ENCODE measurements at regions not wholly inside any gene's neighbourhood (a gene's known extent, or its start where the extent isn't known, plus 50 kb on each side); places are given as distances from the start of the nearest gene placed in this dataset.
A peak's percentile ranks its signal among the peaks of the same experiment; 100 is the strongest.
"Not testable (repeated sequence)": the region's sequence is repeated elsewhere in the genome, so short reads cannot be mapped to it uniquely, and the experiment has no call there.

GRCh38 chr18:68431111-68431921, 283.6 kb downstream of the TMX3 start:
- DNase-seq, result no peak

- no peak for DNase-seq
Observed at GRCh38 chr18:68429841-68430240, 285.1 kb downstream of the TMX3 start.

- no peak for DNase-seq
Observed at GRCh38 chr18:68429111-68429510, 285.8 kb downstream of the TMX3 start.

DNA sequence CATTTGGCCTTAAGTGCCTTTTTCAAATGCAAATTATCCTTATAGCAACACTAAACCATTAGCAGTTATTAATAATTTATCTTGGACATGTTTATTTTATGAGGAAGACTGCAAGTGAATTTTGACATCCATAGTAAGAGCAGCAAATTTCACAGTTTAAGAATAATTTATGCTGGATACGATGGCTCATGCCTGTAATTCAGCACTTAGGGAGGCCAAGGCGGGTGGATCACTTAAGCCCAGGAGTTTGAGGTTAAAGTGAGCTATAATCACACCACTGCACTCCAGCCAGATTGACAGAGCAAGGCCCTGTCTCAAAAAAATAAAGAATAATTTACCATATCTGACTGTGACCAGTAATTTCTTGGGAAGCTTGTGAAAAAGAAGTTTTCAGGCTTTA, 286.2 kb downstream of the TMX3 start:
- DNase-seq, result no peak

- DNase-seq, result peak in 5 of 51 donors; percentile 2 to 37 (median 2)
Observed at GRCh38 chr18:68427951-68428401, 286.9 kb downstream of the TMX3 start.

DNA sequence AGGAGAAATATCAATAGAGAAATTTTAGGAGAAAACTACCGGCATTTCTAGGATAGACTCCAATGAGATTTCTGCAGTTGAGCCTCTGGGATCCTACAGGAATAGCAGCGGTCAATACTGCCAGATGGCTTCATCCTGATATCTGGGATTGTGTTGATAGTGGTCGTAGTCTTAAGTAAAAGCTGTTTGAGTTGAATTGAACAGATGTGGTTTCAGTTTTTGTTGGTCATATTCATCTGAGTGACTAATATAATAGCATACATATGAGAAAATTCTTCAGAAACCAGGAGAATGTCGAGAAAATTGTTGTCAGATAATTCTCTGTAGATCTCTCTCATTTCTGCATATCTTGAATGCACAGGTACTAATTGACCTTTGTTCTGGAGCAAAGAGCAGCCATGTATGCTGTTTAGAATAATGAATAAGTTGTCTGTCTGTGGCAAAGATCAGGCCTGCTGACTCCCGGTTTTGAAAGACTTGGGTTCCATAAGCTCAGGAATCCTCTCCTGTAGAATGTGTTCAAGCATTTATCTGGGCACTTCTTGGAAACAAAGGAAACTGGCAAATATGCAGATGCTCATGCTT, 288.1 kb downstream of the TMX3 start:
- no peak for DNase-seq

GRCh38 chr18:68418881-68419280, 296.0 kb downstream of the TMX3 start:
- DNase-seq, result no peak

DNA sequence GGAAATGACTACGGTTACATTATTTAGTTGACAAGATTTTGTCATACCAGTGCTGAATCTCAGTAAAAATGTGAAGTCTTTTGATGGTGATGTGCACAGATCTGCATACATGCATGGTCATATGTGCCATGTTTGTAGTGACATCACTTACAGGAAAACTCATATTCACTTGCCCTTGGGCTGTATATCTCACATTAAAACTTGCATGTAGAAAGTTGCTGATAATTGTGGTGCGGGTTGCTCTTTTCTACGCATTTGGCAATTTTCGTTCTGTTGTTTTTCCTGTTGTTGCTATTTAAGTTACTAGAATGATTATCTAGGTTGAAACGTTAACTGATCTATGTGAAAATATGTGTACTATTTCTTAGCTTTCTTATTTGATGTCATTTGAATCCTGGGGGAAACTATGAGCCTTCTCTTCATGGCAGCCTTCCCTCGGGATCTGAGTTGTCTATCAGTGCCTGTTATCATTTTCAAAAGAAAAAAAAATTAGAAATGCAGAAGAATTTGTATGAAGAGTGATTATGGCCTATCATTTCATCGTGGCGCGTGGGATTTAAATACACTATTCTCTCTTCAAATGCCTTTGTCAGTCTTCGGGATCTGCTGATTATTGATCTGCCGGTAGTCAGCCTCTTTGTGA, 296.6 kb downstream of the TMX3 start:
- DNase-seq, result no peak

- no peak for DNase-seq
Observed at GRCh38 chr18:68417826-68418225, 297.1 kb downstream of the TMX3 start.

GRCh38 chr18:68417166-68417799, 297.6 kb downstream of the TMX3 start:
- peak in 1 of 51 donors; percentile 20 for DNase-seq

GRCh38 chr18:68414407-68414806, 300.5 kb downstream of the TMX3 start:
- no peak for DNase-seq

DNA sequence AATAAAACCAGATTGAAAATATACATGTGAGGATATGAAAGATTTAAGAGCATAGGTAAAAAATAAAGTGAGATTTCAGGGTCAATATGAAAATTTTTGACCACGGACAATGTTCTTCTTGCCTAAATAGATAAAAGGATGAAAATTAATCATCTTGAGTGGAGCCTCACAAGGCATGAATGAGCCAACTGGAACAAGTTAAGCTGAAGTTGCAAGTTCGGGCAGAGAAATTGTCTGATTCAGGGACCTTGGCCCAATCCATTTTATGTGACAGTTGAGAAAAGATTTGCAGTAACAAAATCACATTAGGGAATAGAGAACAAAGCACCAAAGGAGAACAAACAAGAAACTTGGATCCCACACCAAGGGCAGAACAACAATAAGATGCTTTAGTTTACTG, 305.3 kb downstream of the TMX3 start:
- DNase-seq, result no peak

- peak in 1 of 51 donors; percentile 3 for DNase-seq
Observed at GRCh38 chr18:68406761-68407160, 308.1 kb downstream of the TMX3 start.

DNA sequence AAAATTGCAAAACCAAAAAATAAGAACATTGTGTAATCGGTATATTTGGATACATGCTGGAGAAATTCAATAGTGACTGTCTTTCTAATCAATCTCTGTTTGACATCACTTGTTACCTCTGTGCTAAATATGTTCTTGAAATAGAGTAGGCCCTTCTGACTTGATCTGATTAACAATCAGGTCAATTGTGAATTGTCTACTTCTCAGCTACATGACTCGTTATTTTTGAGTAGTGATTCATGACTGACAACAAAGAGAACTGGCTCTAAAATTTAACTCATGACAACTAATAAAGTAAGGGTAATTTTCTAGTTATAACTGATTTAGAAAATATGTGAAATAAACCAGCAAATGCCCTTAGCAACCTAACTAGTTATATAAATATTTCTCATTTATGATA, 312.1 kb downstream of the TMX3 start:
- no peak for DNase-seq

DNA sequence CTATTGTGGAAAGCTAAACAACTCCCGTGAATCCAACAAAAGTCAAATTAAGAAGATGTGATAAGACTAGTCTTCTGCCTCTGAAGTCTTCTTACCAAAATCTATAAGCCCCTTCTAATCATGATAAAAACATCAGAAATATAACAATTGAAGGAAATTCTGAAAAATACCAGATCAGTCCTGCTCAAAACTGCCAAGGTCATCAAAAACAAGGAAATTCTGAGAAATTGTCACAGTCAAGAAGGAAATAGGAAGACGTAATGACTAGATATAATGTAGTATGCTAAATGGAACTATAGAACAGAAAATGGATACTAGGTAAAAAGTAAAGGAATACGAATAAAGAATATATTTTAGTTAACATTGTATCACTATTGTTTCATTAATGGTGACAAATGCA, 314.0 kb downstream of the TMX3 start:
- no peak for DNase-seq

DNA sequence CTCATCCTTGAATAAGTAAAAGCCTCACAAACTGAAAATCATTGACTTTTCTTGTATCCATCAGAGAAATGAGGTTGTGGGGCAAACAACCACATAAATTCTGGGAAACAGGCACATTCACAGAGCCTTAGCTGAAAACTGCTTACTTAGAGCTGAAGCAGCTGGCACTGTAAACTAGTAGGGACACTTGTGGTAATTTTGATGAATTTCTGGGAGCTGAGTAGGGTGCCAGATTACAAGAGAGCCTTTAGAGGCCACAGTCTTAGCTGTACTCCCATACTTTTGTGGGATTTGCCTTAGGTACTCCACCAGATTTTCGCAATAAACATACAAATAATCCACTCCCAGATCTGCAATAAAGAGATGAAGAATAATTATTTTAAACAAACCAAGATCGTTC, 315.2 kb downstream of the TMX3 start:
- DNase-seq, result no peak

DNA sequence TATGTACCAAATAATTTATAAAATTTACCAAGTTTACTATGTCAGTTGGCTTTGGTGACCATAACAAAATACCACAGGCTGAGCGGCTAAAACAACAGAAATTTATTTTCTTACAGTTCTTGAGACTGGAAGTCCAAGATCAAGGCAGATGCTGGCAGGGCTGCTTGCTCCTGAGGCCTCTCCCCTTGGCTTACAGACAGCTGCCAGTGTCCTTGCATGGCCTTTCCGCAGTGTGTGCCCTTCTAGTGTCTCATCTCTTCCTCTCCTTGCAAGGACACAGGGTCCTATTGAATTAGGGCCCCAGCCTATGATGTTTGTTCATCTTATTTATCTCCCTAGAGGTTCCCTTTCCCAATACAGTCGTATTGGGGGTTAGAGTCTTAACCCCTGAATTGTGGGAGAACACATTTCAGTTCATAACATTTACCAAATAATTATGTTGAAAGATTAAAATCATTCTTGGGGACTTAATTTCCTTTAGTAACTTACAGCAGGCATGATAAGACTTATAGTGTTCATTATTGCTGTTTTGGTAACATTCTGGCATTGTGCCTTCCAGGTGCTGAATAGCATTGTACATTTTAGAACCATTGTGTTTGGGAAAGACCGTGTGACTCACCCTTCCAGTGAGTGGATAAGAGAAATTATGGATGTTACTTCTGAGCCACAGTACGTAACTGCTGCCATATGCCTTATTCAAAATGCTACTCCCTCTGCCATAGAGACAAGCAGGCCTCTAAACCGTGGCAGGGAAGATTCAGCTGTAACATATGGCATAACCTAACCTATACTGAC, 317.5 kb downstream of the TMX3 start:
- no peak for DNase-seq

GRCh38 chr18:68394705-68395104, 320.2 kb downstream of the TMX3 start:
- no peak for DNase-seq

- no peak for DNase-seq
Observed at GRCh38 chr18:68391801-68392200, 323.1 kb downstream of the TMX3 start.

DNA sequence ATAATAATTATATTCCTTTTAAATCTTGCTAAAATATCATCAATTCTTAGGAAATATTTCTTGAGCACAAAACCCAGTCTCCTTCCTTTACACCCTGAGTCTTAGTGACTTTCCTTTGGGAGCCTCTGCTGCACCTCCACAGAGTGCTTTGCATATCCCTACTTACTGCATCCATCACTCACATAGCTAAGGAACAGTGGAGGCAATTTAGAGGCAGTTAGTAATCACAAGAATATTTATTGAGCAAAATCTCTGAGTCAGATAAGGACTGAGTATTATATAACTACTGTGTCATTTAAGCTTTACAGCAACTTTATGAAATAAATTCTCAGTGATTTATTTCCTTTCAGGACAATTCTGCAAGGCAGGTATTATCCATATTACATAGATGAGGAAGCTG, 327.7 kb downstream of the TMX3 start:
- DNase-seq, result peak in 1 of 51 donors; percentile 2

- DNase-seq, result not testable (repeated sequence)
Observed at GRCh38 chr18:68383979-68384378, 330.9 kb downstream of the TMX3 start.
